ENCODE measurements at regions not wholly inside any gene's neighbourhood (a gene's known extent, or its start where the extent isn't known, plus 50 kb on each side); places are given as distances from the start of the nearest gene placed in this dataset.

GRCh38 chr6:71529026-71529425 is 240.4 kb downstream of the OGFRL1 start:
- DNase-seq (ENCODE audit: low read depth) = no peak

GRCh38 chr6:71529769-71530168 is 241.2 kb downstream of the OGFRL1 start:
- DNase-seq (ENCODE audit: low read depth) = no peak

- DNase-seq (ENCODE audit: low read depth) = peak; percentile 20
Observed at GRCh38 chr6:71531006-71531405, 242.4 kb downstream of the OGFRL1 start.

GRCh38 chr6:71531841-71532240 is 243.2 kb downstream of the OGFRL1 start:
- no peak for DNase-seq (ENCODE audit: low read depth)

GRCh38 chr6:71533939-71534379 is 245.3 kb downstream of the OGFRL1 start:
- DNase-seq (ENCODE audit: low read depth) = peak; percentile 39

- no peak for DNase-seq (ENCODE audit: low read depth)
Observed at GRCh38 chr6:71534921-71535320, 246.3 kb downstream of the OGFRL1 start.

- peak; percentile 36 for DNase-seq (ENCODE audit: low read depth)
Observed at GRCh38 chr6:71537717-71538116, 249.1 kb downstream of the OGFRL1 start.

GRCh38 chr6:71544028-71544427 is 255.4 kb downstream of the OGFRL1 start:
- peak; percentile 77 for DNase-seq (ENCODE audit: low read depth)

GRCh38 chr6:71544906-71545305 is 256.3 kb downstream of the OGFRL1 start:
- DNase-seq (ENCODE audit: low read depth) = peak; percentile 10

GRCh38 chr6:71545905-71546304 is 257.3 kb downstream of the OGFRL1 start:
- peak; percentile 5 for DNase-seq (ENCODE audit: low read depth)

GRCh38 chr6:71551798-71552197 is 263.2 kb downstream of the OGFRL1 start:
- DNase-seq (ENCODE audit: low read depth) = no peak

- DNase-seq (ENCODE audit: low read depth) = no peak
Observed at GRCh38 chr6:71556141-71556540, 267.5 kb downstream of the OGFRL1 start.

GRCh38 chr6:71558974-71559373 is 270.4 kb downstream of the OGFRL1 start:
- DNase-seq (ENCODE audit: low read depth) = no peak

GRCh38 chr6:71567562-71567961 is 279.0 kb downstream of the OGFRL1 start:
- no peak for DNase-seq (ENCODE audit: low read depth)

GRCh38 chr6:71577766-71578165 is 289.2 kb downstream of the OGFRL1 start:
- DNase-seq (ENCODE audit: low read depth) = no peak

- no peak for DNase-seq (ENCODE audit: low read depth)
Observed at GRCh38 chr6:71579902-71580301, 291.3 kb downstream of the OGFRL1 start.

GRCh38 chr6:71582820-71583219 is 294.2 kb downstream of the OGFRL1 start:
- DNase-seq (ENCODE audit: low read depth) = no peak

GRCh38 chr6:71584712-71585436 is 296.3 kb downstream of the OGFRL1 start:
- DNase-seq (ENCODE audit: low read depth) = no peak

GRCh38 chr6:71585472-71585871 is 296.9 kb downstream of the OGFRL1 start:
- no peak for DNase-seq (ENCODE audit: low read depth)

- no peak for DNase-seq (ENCODE audit: low read depth)
Observed at GRCh38 chr6:71588490-71588889, 297.9 kb upstream of the RIMS1 start.

GRCh38 chr6:71589254-71589653 is 297.1 kb upstream of the RIMS1 start:
- no peak for DNase-seq (ENCODE audit: low read depth)

- no peak for DNase-seq (ENCODE audit: low read depth)
Observed at GRCh38 chr6:71592643-71593042, 293.7 kb upstream of the RIMS1 start.

- DNase-seq (ENCODE audit: low read depth) = no peak
Observed at GRCh38 chr6:71599359-71599758, 287.0 kb upstream of the RIMS1 start.

- DNase-seq (ENCODE audit: low read depth) = peak; percentile 52
Observed at GRCh38 chr6:71602385-71603007, 283.9 kb upstream of the RIMS1 start.
